ENCODE measurements at regions not wholly inside any gene's neighbourhood (a gene's known extent, or its start where the extent isn't known, plus 50 kb on each side); places are given as distances from the start of the nearest gene placed in this dataset.
"Not testable (repeated sequence)": the region's sequence is repeated elsewhere in the genome, so short reads cannot be mapped to it uniquely, and the experiment has no call there.

- DNase-seq: not testable (repeated sequence)
These were observed 2021.7 kb upstream of the LRRTM1 start for GRCh38 chr2:82326180-82326767.

GRCh38 chr2:82320296-82320695, 2015.7 kb upstream of the LRRTM1 start:
- DNase-seq: peak; percentile 7

DNA sequence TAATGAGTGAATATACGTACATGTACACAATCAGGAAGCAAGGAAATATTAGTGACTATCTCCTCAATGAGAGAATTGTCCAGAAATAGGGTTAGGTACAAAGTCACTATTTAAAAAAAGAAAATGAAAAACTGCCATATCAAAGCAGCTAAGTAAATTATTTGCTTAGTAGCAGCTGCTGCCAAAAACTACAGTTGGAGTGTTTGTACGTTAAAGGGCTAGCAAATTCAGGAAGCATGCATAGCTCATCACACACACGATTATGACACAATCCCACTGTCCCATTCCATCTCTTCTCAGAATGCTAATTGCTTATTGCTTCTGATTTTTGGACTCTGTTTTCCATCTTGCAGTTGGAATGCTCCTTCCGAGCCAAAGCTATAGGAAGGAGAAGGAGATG, 2012.5 kb upstream of the LRRTM1 start:
- no peak for DNase-seq

DNA sequence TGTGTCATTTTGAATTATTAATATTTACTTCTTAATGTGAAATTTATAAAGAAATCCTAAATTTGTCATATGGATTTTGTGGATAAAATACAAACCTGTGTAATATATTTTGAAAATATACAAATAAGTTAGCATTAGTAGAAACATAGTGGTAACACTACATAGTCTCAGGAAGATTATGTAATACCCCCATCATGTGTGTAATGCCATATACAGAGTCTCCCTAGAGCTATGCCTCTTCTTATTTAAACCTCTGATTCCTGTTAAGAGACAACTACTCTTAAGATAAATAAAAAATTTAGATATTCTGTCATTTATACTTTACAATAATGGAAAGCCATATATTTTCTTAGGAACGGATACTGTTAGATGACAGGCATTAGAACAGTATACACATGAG, 2012.0 kb upstream of the LRRTM1 start:
- DNase-seq: no peak

GRCh38 chr2:82314836-82315472, 2010.4 kb upstream of the LRRTM1 start:
- DNase-seq: no peak

DNA sequence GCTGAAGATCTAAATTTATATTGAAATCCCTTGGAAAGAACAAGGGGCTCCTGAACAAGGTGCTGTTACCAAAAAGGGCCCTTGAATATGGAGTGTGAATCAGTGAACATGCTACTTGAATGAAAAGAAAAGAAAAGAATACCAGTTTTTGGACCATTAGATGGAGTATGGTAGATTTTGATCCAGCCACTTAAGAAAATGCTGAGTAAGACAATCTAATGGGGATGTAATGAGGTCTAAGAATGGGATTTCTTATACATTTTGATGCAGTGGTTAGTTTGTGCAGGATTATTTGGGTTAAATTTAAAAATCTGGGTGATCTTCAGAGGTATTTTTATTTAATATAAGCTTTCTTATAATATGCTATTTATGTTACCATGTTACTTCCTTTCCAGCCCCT, 2003.0 kb upstream of the LRRTM1 start:
- DNase-seq: no peak

GRCh38 chr2:82301506-82301905, 1997.0 kb upstream of the LRRTM1 start:
- DNase-seq: no peak

GRCh38 chr2:82289446-82289845, 1984.9 kb upstream of the LRRTM1 start:
- no peak for DNase-seq

- DNase-seq: no peak
These were observed 1978.5 kb upstream of the LRRTM1 start for GRCh38 chr2:82283075-82283474.

DNA sequence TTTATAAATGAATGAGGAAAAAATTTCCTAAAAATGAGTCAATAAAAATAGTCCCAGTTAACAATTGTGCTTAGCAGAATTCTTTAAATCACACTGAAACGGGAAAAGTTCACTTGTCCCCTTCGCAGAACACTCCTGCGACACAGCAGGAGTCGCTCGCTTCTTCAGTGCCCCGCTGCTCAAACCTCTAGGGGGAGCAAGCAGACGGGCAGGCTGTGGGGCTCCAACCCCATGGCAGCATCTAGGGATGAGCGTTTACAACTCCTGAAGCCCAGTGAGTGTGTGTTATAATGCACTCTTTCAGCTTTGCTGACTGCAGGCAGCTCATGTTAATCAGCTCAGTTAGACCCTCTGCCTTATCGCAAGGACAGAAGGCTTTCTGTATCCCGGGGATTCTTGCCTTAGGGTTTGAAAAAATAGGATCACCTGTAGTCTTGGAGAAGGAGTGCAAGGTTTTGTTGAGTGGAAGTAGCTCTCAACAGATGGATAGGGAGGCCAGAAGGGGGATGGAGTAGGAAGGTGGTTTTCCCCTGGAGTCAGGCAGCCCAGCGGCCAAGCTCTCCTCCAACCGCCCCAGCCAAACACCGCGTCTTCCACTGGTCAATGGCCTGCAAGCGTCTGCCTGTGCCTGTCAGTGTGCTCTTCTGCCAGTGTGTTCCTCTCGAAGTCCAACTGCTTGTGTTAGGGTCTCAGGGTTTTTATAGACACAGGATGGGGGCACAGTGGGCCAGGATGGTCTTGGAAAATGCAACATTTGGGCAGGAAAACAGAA, 1977.7 kb upstream of the LRRTM1 start:
- DNase-seq: no peak

GRCh38 chr2:82279367-82279766, 1974.8 kb upstream of the LRRTM1 start:
- no peak for DNase-seq

DNA sequence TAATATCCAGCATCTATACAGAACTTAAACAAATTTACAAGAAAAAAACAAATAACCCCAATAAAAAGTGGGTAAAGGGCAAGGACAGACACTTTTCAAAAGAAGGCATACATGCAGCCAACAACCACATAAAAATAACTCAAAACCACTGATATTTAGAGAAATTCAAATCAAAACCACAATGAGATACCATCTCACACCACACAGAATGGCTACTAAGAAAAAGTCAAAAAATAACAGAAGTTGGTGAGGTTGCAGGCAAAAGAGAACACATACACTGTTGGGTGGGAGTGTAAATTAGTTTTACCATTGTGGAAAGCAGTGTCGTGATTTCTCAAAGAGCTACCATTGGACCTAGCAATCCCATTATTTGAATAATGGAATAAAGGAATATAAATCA, 1973.9 kb upstream of the LRRTM1 start:
- DNase-seq: no peak

- no peak for DNase-seq
These were observed 1971.0 kb upstream of the LRRTM1 start for GRCh38 chr2:82275599-82275998.

GRCh38 chr2:82268446-82268845, 1963.9 kb upstream of the LRRTM1 start:
- no peak for DNase-seq

GRCh38 chr2:82260521-82260920, 1956.0 kb upstream of the LRRTM1 start:
- no peak for DNase-seq

DNA sequence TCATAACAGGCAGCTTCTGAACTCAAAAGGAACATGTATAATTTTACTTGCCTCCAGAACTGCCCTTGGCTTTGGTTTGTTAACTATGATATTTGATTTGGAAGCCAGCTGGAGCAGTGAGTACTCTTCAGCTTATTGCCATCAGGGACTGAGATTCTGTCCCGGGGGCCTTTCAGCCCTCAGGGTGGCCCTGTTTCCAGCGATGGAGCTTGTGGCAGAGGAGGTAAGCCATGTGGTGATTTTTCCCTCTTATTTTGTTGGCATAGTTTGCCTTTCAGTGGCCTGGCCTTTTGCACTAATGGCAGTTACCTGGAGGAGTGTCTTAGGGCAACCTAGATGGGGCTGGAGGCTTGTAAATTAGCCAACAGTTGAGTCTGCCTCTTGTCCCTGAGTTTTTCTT, 1955.0 kb upstream of the LRRTM1 start:
- no peak for DNase-seq

DNA sequence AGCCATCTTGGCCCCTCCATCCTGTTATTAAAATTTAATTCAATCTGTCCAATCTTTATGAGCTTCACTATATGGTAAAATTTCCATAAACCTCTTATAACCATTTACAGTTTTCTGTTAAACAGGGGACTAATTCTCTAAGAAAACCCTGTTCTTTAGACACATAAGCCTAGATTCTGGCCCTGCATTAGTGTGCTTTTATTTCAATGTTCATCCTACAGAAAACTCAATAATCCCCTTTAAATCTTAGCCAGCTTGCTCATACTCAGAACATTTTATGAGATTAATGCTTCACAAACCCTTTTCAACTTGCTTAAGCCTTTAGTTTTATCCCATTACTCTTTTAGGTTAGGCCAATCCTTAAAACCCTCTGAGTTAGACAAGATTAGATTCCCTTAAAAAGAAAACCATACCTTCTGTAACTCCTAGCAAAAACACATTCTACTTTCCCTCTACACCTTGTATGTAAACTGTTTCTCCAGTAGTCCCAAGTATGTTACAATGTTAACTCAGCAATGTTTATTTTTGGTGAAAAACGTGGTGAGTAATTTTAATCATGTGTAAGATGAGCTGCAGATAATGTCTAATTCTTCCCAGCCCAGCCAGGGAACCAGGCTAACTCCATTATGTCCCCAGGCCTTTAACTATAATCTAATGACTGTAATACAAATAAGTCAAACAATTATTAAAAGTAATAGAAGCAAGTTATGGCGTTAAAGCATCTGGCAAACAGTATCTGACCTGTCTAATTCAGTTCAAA, 1953.4 kb upstream of the LRRTM1 start:
- no peak for DNase-seq

DNA sequence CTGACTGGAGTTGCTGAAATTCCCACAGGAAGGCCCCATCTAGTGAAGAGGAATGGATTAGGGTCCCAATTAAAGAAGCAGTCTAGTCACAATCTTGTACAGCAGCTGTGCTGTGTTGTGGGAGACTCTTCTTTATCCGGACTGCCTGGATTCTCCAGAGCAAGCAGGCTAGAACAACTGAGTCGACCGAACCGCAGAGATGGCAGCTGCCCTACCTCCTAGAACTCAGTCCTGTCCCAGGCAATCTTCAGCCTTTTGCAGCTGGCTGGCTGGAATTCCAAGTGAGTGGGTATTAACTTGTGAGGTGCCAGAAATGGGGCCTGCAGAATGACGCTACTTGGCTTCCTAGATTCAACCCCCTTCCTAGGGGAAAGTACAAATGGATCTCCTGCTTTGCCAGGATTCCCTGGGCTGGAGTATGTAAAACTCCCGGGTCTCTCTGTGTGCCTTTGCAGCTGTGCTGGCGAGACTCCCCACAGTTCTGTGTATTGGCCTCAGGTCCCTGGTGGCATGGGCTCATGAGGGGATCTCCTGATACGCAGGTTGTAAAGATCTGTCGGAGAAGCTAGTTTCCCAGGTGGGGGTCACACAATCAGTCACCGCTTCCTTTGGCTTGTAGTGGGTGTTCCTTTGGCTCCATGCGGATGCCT, 1952.6 kb upstream of the LRRTM1 start:
- peak; percentile 24 for DNase-seq

GRCh38 chr2:82256288-82256687, 1951.7 kb upstream of the LRRTM1 start:
- DNase-seq: no peak

GRCh38 chr2:82254728-82255127, 1950.2 kb upstream of the LRRTM1 start:
- DNase-seq: no peak

DNA sequence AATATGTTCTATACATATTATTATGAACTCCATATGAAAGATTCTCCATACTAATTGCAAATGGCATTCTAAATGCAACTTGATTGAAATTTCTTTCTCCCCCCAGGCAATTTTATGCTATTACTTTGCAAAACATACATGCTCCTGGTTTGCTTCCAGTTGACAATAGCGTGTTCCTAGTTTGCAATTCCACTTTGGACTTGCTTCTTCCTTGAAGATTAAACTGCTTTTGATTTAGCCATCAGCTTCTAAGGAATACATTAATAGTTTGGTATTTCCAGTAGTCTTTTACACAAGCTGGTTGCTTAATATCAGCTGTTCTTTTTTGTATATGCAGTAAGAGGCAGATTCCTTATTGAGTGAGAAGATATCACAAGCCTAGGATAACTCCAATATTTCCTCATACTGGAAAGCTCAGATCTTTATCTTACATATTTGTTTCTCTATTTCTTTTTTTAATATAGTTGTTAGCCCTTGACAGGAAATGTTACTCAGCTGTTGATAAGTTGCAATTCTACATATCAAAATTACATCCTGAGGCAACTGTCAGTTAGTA, 1941.7 kb upstream of the LRRTM1 start:
- no peak for DNase-seq

- no peak for DNase-seq
These were observed 1934.6 kb upstream of the LRRTM1 start for GRCh38 chr2:82239176-82239575.

Measured in muscle of arm (tissue), 1 donor.